HG02678 (cell line): ENCODE measurements at regions not wholly inside any gene's neighbourhood (a gene's known extent, or its start where the extent isn't known, plus 50 kb on each side); places are given as distances from the start of the nearest gene placed in this dataset.

ENCODE experiments used
- ATAC-seq: cut with Tn5 transposase; IDR thresholded peaks from one replicate; pipeline ENCODE4 v1.9.1; 2021; ENCODE audit warnings: mild to moderate bottlenecking, moderate library complexity; ENCODE audit not compliant: unreplicated experiment

GRCh38 chr4:83870328-83870950 is 334.5 kb downstream of the GPAT3 start:
- ATAC-seq = no peak

- no peak for ATAC-seq
These were observed 331.1 kb downstream of the GPAT3 start for GRCh38 chr4:83866834-83867621.

GRCh38 chr4:83865417-83866150 is 329.7 kb downstream of the GPAT3 start:
- no peak for ATAC-seq

GRCh38 chr4:83864097-83864817 is 328.3 kb downstream of the GPAT3 start:
- no peak for ATAC-seq

GRCh38 chr4:83862471-83862870 is 326.6 kb downstream of the GPAT3 start:
- no peak for ATAC-seq

- no peak for ATAC-seq
These were observed 324.3 kb downstream of the GPAT3 start for GRCh38 chr4:83860200-83860599.

GRCh38 chr4:83858131-83858530 is 322.2 kb downstream of the GPAT3 start:
- ATAC-seq = no peak

- no peak for ATAC-seq
These were observed 319.1 kb downstream of the GPAT3 start for GRCh38 chr4:83855044-83855443.

- ATAC-seq = no peak
These were observed 316.2 kb downstream of the GPAT3 start for GRCh38 chr4:83852085-83852451.

- ATAC-seq = no peak
These were observed 315.6 kb downstream of the GPAT3 start for GRCh38 chr4:83851261-83852084.

GRCh38 chr4:83850435-83850834 is 314.5 kb downstream of the GPAT3 start:
- ATAC-seq = no peak

- no peak for ATAC-seq
These were observed 310.4 kb downstream of the GPAT3 start for GRCh38 chr4:83846193-83846830.

- ATAC-seq = no peak
These were observed 303.7 kb downstream of the GPAT3 start for GRCh38 chr4:83839615-83840014.

- ATAC-seq = no peak
These were observed 301.9 kb downstream of the GPAT3 start for GRCh38 chr4:83837614-83838308.

GRCh38 chr4:83833920-83834319 is 298.0 kb downstream of the GPAT3 start:
- ATAC-seq = no peak

- ATAC-seq = no peak
These were observed 296.4 kb downstream of the GPAT3 start for GRCh38 chr4:83832110-83832825.

- no peak for ATAC-seq
These were observed 295.7 kb downstream of the GPAT3 start for GRCh38 chr4:83831588-83831987.

- no peak for ATAC-seq
These were observed 294.4 kb downstream of the GPAT3 start for GRCh38 chr4:83830138-83830888.
